ENCODE measurements at regions not wholly inside any gene's neighbourhood (a gene's known extent, or its start where the extent isn't known, plus 50 kb on each side); places are given as distances from the start of the nearest gene placed in this dataset.

- TF ChIP-seq, protein P1, sequence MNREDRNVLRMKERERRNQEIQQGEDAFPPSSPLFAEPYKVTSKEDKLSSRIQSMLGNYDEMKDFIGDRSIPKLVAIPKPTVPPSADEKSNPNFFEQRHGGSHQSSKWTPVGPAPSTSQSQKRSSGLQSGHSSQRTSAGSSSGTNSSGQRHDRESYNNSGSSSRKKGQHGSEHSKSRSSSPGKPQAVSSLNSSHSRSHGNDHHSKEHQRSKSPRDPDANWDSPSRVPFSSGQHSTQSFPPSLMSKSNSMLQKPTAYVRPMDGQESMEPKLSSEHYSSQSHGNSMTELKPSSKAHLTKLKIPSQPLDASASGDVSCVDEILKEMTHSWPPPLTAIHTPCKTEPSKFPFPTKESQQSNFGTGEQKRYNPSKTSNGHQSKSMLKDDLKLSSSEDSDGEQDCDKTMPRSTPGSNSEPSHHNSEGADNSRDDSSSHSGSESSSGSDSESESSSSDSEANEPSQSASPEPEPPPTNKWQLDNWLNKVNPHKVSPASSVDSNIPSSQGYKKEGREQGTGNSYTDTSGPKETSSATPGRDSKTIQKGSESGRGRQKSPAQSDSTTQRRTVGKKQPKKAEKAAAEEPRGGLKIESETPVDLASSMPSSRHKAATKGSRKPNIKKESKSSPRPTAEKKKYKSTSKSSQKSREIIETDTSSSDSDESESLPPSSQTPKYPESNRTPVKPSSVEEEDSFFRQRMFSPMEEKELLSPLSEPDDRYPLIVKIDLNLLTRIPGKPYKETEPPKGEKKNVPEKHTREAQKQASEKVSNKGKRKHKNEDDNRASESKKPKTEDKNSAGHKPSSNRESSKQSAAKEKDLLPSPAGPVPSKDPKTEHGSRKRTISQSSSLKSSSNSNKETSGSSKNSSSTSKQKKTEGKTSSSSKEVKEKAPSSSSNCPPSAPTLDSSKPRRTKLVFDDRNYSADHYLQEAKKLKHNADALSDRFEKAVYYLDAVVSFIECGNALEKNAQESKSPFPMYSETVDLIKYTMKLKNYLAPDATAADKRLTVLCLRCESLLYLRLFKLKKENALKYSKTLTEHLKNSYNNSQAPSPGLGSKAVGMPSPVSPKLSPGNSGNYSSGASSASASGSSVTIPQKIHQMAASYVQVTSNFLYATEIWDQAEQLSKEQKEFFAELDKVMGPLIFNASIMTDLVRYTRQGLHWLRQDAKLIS (CRISPR knock-in tag; IDR thresholded peaks at IDR 0.05; ENCODE audit: borderline replicate concordance) = no peak
Observed at GRCh38 chrX:139454743-139455142, 75.8 kb upstream of the F9 start (continued).

DNA sequence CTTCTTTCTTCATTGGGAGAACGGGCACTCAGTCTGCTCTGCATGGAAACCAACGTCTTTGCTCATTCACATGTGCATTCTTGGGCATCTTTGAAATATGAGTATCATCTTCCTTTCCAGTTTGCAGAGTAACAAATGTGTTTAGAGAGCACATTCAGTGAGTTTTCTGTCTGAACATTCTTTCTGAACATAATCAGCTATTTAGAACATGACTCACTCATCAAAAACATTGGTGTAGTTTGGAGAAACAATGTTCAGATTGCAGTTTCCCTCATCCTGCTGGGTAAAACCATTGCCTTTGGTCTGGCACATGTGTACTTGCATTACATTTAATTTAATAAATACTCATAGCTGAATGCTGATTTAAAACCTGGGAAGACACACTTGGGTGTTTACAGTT is 81.5 kb upstream of the F9 start:
- ChIA-PET CTCF (no interaction called here), POLR2A (no interaction called here)
- H3K36me3 Mint-ChIP-seq = no peaks in the 10 kb centered on the region
- H3K9me3 Mint-ChIP-seq = peaks cover 12% of the 10 kb centered on the region
- no peak overlapping the region for H3K27ac Mint-ChIP-seq
- DNase-seq (ENCODE audit: low spot score) = no peak
- no peaks in the 10 kb centered on the region for H3K27me3 Mint-ChIP-seq (ENCODE audit: low read depth)
- H3K4me3 Mint-ChIP-seq = no peak overlapping the region
- H3K4me1 Mint-ChIP-seq = no peaks in the 10 kb centered on the region
- ATAC-seq = no peak
- TF ChIP-seq, protein P2, sequence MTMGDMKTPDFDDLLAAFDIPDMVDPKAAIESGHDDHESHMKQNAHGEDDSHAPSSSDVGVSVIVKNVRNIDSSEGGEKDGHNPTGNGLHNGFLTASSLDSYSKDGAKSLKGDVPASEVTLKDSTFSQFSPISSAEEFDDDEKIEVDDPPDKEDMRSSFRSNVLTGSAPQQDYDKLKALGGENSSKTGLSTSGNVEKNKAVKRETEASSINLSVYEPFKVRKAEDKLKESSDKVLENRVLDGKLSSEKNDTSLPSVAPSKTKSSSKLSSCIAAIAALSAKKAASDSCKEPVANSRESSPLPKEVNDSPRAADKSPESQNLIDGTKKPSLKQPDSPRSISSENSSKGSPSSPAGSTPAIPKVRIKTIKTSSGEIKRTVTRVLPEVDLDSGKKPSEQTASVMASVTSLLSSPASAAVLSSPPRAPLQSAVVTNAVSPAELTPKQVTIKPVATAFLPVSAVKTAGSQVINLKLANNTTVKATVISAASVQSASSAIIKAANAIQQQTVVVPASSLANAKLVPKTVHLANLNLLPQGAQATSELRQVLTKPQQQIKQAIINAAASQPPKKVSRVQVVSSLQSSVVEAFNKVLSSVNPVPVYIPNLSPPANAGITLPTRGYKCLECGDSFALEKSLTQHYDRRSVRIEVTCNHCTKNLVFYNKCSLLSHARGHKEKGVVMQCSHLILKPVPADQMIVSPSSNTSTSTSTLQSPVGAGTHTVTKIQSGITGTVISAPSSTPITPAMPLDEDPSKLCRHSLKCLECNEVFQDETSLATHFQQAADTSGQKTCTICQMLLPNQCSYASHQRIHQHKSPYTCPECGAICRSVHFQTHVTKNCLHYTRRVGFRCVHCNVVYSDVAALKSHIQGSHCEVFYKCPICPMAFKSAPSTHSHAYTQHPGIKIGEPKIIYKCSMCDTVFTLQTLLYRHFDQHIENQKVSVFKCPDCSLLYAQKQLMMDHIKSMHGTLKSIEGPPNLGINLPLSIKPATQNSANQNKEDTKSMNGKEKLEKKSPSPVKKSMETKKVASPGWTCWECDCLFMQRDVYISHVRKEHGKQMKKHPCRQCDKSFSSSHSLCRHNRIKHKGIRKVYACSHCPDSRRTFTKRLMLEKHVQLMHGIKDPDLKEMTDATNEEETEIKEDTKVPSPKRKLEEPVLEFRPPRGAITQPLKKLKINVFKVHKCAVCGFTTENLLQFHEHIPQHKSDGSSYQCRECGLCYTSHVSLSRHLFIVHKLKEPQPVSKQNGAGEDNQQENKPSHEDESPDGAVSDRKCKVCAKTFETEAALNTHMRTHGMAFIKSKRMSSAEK (CRISPR knock-in tag; IDR thresholded peaks at IDR 0.05; ENCODE audit: borderline replicate concordance) = no peak
- TF ChIP-seq JUN (CRISPR knock-in tag; IDR thresholded peaks at IDR 0.05) (no peak), ZNF671 (CRISPR knock-in tag; IDR thresholded peaks at IDR 0.05) (no peak), SMAD3 (CRISPR knock-in tag; IDR thresholded peaks at IDR 0.05; ENCODE audit: borderline replicate concordance) (no peak), ELF4 (CRISPR knock-in tag; IDR thresholded peaks at IDR 0.05; ENCODE audit: low read depth) (no peak), MXD4 (CRISPR knock-in tag; IDR thresholded peaks at IDR 0.05; ENCODE audit: borderline replicate concordance) (no peak), E2F5 (CRISPR knock-in tag; IDR thresholded peaks at IDR 0.05) (no peak), SMAD4 (CRISPR knock-in tag; IDR thresholded peaks at IDR 0.05) (no peak)
- TF ChIP-seq, protein P3, sequence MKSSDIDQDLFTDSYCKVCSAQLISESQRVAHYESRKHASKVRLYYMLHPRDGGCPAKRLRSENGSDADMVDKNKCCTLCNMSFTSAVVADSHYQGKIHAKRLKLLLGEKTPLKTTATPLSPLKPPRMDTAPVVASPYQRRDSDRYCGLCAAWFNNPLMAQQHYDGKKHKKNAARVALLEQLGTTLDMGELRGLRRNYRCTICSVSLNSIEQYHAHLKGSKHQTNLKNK (CRISPR knock-in tag; IDR thresholded peaks at IDR 0.05) = no peak
- TF ChIP-seq, protein P4, sequence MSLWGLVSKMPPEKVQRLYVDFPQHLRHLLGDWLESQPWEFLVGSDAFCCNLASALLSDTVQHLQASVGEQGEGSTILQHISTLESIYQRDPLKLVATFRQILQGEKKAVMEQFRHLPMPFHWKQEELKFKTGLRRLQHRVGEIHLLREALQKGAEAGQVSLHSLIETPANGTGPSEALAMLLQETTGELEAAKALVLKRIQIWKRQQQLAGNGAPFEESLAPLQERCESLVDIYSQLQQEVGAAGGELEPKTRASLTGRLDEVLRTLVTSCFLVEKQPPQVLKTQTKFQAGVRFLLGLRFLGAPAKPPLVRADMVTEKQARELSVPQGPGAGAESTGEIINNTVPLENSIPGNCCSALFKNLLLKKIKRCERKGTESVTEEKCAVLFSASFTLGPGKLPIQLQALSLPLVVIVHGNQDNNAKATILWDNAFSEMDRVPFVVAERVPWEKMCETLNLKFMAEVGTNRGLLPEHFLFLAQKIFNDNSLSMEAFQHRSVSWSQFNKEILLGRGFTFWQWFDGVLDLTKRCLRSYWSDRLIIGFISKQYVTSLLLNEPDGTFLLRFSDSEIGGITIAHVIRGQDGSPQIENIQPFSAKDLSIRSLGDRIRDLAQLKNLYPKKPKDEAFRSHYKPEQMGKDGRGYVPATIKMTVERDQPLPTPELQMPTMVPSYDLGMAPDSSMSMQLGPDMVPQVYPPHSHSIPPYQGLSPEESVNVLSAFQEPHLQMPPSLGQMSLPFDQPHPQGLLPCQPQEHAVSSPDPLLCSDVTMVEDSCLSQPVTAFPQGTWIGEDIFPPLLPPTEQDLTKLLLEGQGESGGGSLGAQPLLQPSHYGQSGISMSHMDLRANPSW (CRISPR knock-in tag; conservative IDR thresholded peaks at IDR 0.05; ENCODE audit: low read depth) = no peak

GRCh38 chrX:139446832-139447231 is 83.7 kb upstream of the F9 start:
- no peaks in the 10 kb centered on the region for H3K4me1 Mint-ChIP-seq
- CTCF ChIA-PET = no interaction called here
- H3K27me3 Mint-ChIP-seq (ENCODE audit: low read depth) = no peaks in the 10 kb centered on the region
- H3K27ac Mint-ChIP-seq = no peak overlapping the region
- no peaks in the 10 kb centered on the region for H3K36me3 Mint-ChIP-seq
- no peak overlapping the region for H3K4me3 Mint-ChIP-seq
- H3K9me3 Mint-ChIP-seq = peaks cover 16% of the 10 kb centered on the region
- DNase-seq (ENCODE audit: low spot score) = no peak
- POLR2A ChIA-PET = no interaction called here
- ATAC-seq = no peak
- no peak for TF ChIP-seq NR2C2 (CRISPR knock-in tag; IDR thresholded peaks at IDR 0.05)
- no peak for TF ChIP-seq ZBTB21 (CRISPR knock-in tag; IDR thresholded peaks at IDR 0.05; ENCODE audit: borderline replicate concordance)
- TF ChIP-seq TEAD4 (CRISPR knock-in tag; IDR thresholded peaks at IDR 0.05) = no peak
- no peak for TF ChIP-seq JUN (CRISPR knock-in tag; IDR thresholded peaks at IDR 0.05)
- no peak for TF ChIP-seq NFE2L1 (CRISPR knock-in tag; IDR thresholded peaks at IDR 0.05)
- TF ChIP-seq, protein P5, sequence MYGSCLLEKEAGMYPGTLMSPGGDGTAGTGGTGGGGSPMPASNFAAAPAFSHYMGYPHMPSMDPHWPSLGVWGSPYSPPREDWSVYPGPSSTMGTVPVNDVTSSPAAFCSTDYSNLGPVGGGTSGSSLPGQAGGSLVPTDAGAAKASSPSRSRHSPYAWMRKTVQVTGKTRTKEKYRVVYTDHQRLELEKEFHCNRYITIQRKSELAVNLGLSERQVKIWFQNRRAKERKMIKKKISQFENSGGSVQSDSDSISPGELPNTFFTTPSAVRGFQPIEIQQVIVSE (CRISPR knock-in tag; IDR thresholded peaks at IDR 0.05; ENCODE audit: borderline replicate concordance) = no peak
- TF ChIP-seq ZNF121 (CRISPR knock-in tag; IDR thresholded peaks at IDR 0.05) = no peak
- TF ChIP-seq ZNF425 (CRISPR knock-in tag; conservative IDR thresholded peaks at IDR 0.05) = no peak
- TF ChIP-seq TP53 (CRISPR knock-in tag; IDR thresholded peaks at IDR 0.05) = no peak
- TF ChIP-seq RORB (CRISPR knock-in tag; IDR thresholded peaks at IDR 0.05) = no peak

All from WTC11 (cell line).